HEK293 (cell line): ENCODE measurements at regions not wholly inside any gene's neighbourhood (a gene's known extent, or its start where the extent isn't known, plus 50 kb on each side); places are given as distances from the start of the nearest gene placed in this dataset.

Source experiments
- CTCF ChIA-PET: fragments of 350-600 bp; formaldehyde crosslinking; extraction: SDS; loops from one replicate; lab custom pipeline; 2021; ENCODE audit warnings: antibody characterized with exemption; lab: Yijun Ruan, JAX
- POLR2A ChIA-PET: fragments of 300-600 bp; formaldehyde crosslinking; extraction: SDS; loops from one replicate; lab custom pipeline; 2020; ENCODE audit warnings: antibody characterized with exemption, inconsistent platforms; lab: Yijun Ruan, JAX
- H3K27ac ChIP-seq: fragments of 200-500 bp; sonication (Bioruptor generic); 2 replicates; pipeline ENCODE4 v1.5.1; 2014; ENCODE audit warnings: low read depth, low read length, control low read depth, inconsistent platforms; ENCODE audit errors: extremely low read depth
- H3K36me3 ChIP-seq, 2 experiments: fragments of 200-500 bp in 1 of 2; sonication (Bioruptor generic) in 1 of 2; 1 replicate in 1 of 2; 2 replicates in 1 of 2; pipeline ENCODE4 v1.5.1; 2014 to 2017; ENCODE audit warnings: inconsistent platforms in 2 of 2, low read length in 2 of 2; ENCODE audit not compliant: control insufficient read depth in 2 of 2, insufficient read depth in 1 of 2
- H3K4me1 ChIP-seq: fragments of 200-500 bp; sonication (Bioruptor generic); 2 replicates; pipeline ENCODE4 v1.5.1; 2014; ENCODE audit warnings: mild to moderate bottlenecking, low read length, inconsistent platforms; ENCODE audit not compliant: control insufficient read depth, insufficient read depth
- H3K4me3 ChIP-seq: 2 replicates; pipeline ENCODE4 v1.5.1; 2011; ENCODE audit warnings: low read depth, mild to moderate bottlenecking, control low read depth, low read length, moderate library complexity
- H3K9me3 ChIP-seq: fragments of 200-500 bp; sonication (Bioruptor generic); 2 replicates; pipeline ENCODE4 v1.5.1; 2014; ENCODE audit warnings: low read depth, low read length, inconsistent platforms; ENCODE audit not compliant: control insufficient read depth, insufficient read depth
- SETDB1 ChIP-seq: IDR thresholded peaks from one replicate; pipeline ENCODE4 v1.6.1; 2017; ENCODE audit warnings: mild to moderate bottlenecking, low read length, moderate library complexity, mixed read lengths; ENCODE audit not compliant: insufficient read length
- ZBTB20 ChIP-seq: fragments of 450-650 bp; formaldehyde crosslinking; IDR thresholded peaks from 2 replicates; pipeline ENCODE4 v1.5.1; 2016; ENCODE audit warnings: missing biosample characterization, missing genetic modification characterization
- ZNF239 ChIP-seq: fragments of 450-650 bp; formaldehyde crosslinking; IDR thresholded peaks from 2 replicates; pipeline ENCODE4 v1.5.1; 2016; ENCODE audit warnings: missing biosample characterization, missing genetic modification characterization
- ZNF274 ChIP-seq, 2 experiments: fragments of 200-500 bp in 1 of 2; fragments of 450-650 bp in 1 of 2; sonication (Bioruptor generic) in 1 of 2; formaldehyde crosslinking in 1 of 2; IDR thresholded peaks; 2 replicates each; pipeline versions ENCODE4 v1.5.1 to v1.6.1; 2014 to 2016; ENCODE audit warnings: borderline replicate concordance in 1 of 2, inconsistent platforms in 1 of 2, low read length in 1 of 2, missing biosample characterization in 1 of 2, missing genetic modification characterization in 1 of 2
- ZNF324 ChIP-seq: fragments of 450-650 bp; formaldehyde crosslinking; IDR thresholded peaks from 2 replicates; pipeline ENCODE4 v1.5.1; 2016; ENCODE audit warnings: missing biosample characterization, missing genetic modification characterization
- ZNF341 ChIP-seq: fragments of 450-650 bp; formaldehyde crosslinking; IDR thresholded peaks from 2 replicates; pipeline ENCODE4; 2016; ENCODE audit warnings: low read depth, missing biosample characterization, missing genetic modification characterization
- ZNF473 ChIP-seq: fragments of 450-650 bp; formaldehyde crosslinking; IDR thresholded peaks from 2 replicates; pipeline ENCODE4 v1.5.1; 2017; ENCODE audit warnings: missing biosample characterization, missing genetic modification characterization
- ZNF530 ChIP-seq: fragments of 450-650 bp; formaldehyde crosslinking; IDR thresholded peaks from 2 replicates; pipeline ENCODE4 v1.5.1; 2016; ENCODE audit warnings: low read depth, missing biosample characterization, missing genetic modification characterization
- ZNF707 ChIP-seq: fragments of 450-650 bp; formaldehyde crosslinking; IDR thresholded peaks from 2 replicates; pipeline ENCODE4 v1.5.1; 2016; ENCODE audit warnings: missing biosample characterization, missing genetic modification characterization
- ZNF747 ChIP-seq: fragments of 450-650 bp; formaldehyde crosslinking; IDR thresholded peaks from 2 replicates; pipeline ENCODE4 v1.5.1; 2016; ENCODE audit warnings: missing biosample characterization, missing genetic modification characterization
- ZSCAN23 ChIP-seq: fragments of 450-650 bp; formaldehyde crosslinking; IDR thresholded peaks from 2 replicates; pipeline ENCODE4 v1.5.1; 2016; ENCODE audit warnings: missing biosample characterization, missing genetic modification characterization
- TF ChIP-seq, protein P1 (sequence below): fragments of 450-650 bp; formaldehyde crosslinking; IDR thresholded peaks from 2 replicates; pipeline ENCODE4 v1.5.1; 2016; ENCODE audit warnings: missing biosample characterization, missing genetic modification characterization
- TF ChIP-seq, protein P2 (sequence below): fragments of 450-650 bp; formaldehyde crosslinking; IDR thresholded peaks from 2 replicates; pipeline ENCODE4 v1.5.1; 2016; ENCODE audit warnings: missing biosample characterization, missing genetic modification characterization
- TF ChIP-seq, protein P3 (sequence below): fragments of 450-650 bp; formaldehyde crosslinking; IDR thresholded peaks from 2 replicates; pipeline ENCODE4 v1.5.1; 2016; ENCODE audit warnings: missing biosample characterization, missing genetic modification characterization
- TF ChIP-seq, protein P4 (sequence below): fragments of 450-650 bp; formaldehyde crosslinking; IDR thresholded peaks from 2 replicates; pipeline ENCODE4 v1.5.1; 2016; ENCODE audit warnings: missing biosample characterization, missing genetic modification characterization
- TF ChIP-seq, protein P5 (sequence below): fragments of 450-650 bp; formaldehyde crosslinking; IDR thresholded peaks from 2 replicates; pipeline ENCODE4 v1.5.0; 2017; ENCODE audit warnings: missing biosample characterization, missing genetic modification characterization, borderline replicate concordance

DNA sequence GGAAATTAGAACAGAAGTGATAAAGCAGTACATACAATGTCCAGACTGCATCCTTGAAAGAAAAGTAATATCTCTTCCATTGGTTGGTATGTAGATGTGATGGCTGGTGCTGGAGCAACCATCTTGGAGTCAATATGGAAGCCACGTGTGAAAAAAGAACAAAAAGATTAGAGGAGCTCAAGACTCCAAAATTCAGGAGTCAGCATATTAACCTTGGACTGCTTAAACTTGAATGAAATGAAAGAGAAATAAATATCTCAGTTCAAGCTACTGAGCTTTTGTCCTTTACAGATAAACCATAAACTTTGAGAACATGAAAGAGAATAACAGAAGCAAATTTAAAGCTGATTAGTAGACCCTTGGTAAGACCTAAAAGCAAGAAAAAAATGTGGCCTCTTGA, 197.9 kb downstream of the HS3ST3B1 start:
- H3K4me1 ChIP-seq, result no peaks in the 10 kb centered on the region
- CTCF ChIA-PET, result no interaction called here
- TF ChIP-seq ZNF239 (tag by site-specific recombination) (no peak), ZNF530 (tag by site-specific recombination) (no peak), ZNF747 (tag by site-specific recombination) (no peak), ZSCAN23 (tag by site-specific recombination) (no peak)
- TF ChIP-seq, protein P1, sequence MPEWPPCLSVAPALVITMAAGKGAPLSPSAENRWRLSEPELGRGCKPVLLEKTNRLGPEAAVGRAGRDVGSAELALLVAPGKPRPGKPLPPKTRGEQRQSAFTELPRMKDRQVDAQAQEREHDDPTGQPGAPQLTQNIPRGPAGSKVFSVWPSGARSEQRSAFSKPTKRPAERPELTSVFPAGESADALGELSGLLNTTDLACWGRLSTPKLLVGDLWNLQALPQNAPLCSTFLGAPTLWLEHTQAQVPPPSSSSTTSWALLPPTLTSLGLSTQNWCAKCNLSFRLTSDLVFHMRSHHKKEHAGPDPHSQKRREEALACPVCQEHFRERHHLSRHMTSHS, result no peak
- TF ChIP-seq, all 188 proteins: peak for 0

DNA sequence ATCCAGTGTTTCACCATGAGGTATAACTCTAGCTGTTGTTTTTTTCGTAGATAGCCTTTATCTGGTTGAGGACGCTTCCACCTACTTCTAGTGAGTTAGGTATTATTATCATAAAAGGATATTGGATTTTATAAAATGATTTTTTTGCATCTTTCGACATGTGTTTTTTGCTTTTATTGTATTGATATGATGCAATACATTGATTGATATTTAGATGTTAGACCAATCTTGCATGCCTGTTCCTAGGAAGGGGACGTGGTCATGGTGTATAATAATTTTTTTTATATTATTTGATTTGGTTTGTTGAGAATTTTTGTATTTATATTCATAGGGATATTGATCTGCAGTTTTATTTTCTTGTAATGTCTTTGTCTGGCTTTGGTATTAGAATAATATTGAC, 193.3 kb downstream of the HS3ST3B1 start:
- no peaks in the 10 kb centered on the region for H3K4me1 ChIP-seq
- CTCF ChIA-PET, result no interaction called here
- TF ChIP-seq ZBTB20 (tag by site-specific recombination), result no peak
- no peak for TF ChIP-seq SETDB1
- no peak for TF ChIP-seq ZNF473
- TF ChIP-seq, protein P2, sequence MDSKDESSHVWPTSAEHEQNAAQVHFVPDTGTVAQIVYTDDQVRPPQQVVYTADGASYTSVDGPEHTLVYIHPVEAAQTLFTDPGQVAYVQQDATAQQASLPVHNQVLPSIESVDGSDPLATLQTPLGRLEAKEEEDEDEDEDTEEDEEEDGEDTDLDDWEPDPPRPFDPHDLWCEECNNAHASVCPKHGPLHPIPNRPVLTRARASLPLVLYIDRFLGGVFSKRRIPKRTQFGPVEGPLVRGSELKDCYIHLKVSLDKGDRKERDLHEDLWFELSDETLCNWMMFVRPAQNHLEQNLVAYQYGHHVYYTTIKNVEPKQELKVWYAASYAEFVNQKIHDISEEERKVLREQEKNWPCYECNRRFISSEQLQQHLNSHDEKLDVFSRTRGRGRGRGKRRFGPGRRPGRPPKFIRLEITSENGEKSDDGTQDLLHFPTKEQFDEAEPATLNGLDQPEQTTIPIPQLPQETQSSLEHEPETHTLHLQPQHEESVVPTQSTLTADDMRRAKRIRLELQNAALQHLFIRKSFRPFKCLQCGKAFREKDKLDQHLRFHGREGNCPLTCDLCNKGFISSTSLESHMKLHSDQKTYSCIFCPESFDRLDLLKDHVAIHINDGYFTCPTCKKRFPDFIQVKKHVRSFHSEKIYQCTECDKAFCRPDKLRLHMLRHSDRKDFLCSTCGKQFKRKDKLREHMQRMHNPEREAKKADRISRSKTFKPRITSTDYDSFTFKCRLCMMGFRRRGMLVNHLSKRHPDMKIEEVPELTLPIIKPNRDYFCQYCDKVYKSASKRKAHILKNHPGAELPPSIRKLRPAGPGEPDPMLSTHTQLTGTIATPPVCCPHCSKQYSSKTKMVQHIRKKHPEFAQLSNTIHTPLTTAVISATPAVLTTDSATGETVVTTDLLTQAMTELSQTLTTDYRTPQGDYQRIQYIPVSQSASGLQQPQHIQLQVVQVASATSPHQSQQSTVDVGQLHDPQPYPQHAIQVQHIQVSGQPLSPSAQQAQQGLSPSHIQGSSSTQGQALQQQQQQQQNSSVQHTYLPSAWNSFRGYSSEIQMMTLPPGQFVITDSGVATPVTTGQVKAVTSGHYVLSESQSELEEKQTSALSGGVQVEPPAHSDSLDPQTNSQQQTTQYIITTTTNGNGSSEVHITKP, result no peak
- TF ChIP-seq, protein P3, sequence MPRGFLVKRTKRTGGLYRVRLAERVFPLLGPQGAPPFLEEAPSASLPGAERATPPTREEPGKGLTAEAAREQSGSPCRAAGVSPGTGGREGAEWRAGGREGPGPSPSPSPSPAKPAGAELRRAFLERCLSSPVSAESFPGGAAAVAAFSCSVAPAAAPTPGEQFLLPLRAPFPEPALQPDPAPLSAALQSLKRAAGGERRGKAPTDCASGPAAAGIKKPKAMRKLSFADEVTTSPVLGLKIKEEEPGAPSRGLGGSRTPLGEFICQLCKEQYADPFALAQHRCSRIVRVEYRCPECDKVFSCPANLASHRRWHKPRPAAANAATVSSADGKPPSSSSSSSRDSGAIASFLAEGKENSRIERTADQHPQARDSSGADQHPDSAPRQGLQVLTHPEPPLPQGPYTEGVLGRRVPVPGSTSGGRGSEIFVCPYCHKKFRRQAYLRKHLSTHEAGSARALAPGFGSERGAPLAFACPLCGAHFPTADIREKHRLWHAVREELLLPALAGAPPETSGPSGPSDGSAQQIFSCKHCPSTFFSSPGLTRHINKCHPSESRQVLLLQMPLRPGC, result no peak
- TF ChIP-seq, protein P4, sequence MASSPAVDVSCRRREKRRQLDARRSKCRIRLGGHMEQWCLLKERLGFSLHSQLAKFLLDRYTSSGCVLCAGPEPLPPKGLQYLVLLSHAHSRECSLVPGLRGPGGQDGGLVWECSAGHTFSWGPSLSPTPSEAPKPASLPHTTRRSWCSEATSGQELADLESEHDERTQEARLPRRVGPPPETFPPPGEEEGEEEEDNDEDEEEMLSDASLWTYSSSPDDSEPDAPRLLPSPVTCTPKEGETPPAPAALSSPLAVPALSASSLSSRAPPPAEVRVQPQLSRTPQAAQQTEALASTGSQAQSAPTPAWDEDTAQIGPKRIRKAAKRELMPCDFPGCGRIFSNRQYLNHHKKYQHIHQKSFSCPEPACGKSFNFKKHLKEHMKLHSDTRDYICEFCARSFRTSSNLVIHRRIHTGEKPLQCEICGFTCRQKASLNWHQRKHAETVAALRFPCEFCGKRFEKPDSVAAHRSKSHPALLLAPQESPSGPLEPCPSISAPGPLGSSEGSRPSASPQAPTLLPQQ, result no peak
- TF ChIP-seq ZNF341 (tag by site-specific recombination), result no peak
- TF ChIP-seq, protein P5, sequence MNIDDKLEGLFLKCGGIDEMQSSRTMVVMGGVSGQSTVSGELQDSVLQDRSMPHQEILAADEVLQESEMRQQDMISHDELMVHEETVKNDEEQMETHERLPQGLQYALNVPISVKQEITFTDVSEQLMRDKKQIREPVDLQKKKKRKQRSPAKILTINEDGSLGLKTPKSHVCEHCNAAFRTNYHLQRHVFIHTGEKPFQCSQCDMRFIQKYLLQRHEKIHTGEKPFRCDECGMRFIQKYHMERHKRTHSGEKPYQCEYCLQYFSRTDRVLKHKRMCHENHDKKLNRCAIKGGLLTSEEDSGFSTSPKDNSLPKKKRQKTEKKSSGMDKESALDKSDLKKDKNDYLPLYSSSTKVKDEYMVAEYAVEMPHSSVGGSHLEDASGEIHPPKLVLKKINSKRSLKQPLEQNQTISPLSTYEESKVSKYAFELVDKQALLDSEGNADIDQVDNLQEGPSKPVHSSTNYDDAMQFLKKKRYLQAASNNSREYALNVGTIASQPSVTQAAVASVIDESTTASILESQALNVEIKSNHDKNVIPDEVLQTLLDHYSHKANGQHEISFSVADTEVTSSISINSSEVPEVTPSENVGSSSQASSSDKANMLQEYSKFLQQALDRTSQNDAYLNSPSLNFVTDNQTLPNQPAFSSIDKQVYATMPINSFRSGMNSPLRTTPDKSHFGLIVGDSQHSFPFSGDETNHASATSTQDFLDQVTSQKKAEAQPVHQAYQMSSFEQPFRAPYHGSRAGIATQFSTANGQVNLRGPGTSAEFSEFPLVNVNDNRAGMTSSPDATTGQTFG (tag by site-specific recombination), result no peak
- TF ChIP-seq ZNF274 (IDR thresholded peaks at IDR 0.05; ENCODE audit: low read length), result no peak
- TF ChIP-seq ZNF274 (tag by site-specific recombination; IDR thresholded peaks at IDR 0.05; ENCODE audit: borderline replicate concordance), result no peak
- TF ChIP-seq ZNF707, result no peak
- no peak for TF ChIP-seq ZNF324 (tag by site-specific recombination)
- TF ChIP-seq, all 188 proteins: peak for 0
- Histone ChIP-seq H3K9me3 (no peaks in the 10 kb centered on the region; the same call in 1 of the 2 replicates), H3K4me3 (no peak overlapping the region), H3K36me3 (no peaks in the 10 kb centered on the region), H3K27ac (no peak overlapping the region)
- POLR2A ChIA-PET, result no interaction called here

More for the DNA sequence above, 197.9 kb downstream of the HS3ST3B1 start:
- Histone ChIP-seq H3K27ac (no peak overlapping the region), H3K4me3 (no peak overlapping the region), H3K36me3 (no peaks in the 10 kb centered on the region), H3K9me3 (no peaks in the 10 kb centered on the region; the same call in 1 of the 2 replicates)
- POLR2A ChIA-PET, result no interaction called here
